Thoracic aorta (tissue), 2 donors: ENCODE measurements at regions not wholly inside any gene's neighbourhood (a gene's known extent, or its start where the extent isn't known, plus 50 kb on each side); places are given as distances from the start of the nearest gene placed in this dataset.
"Not testable (repeated sequence)": the region's sequence is repeated elsewhere in the genome, so short reads cannot be mapped to it uniquely, and the experiment has no call there.

ENCODE experiments used
- ATAC-seq: fragments of 150-250 bp; one replicate; pipeline ENCODE4 v1.8.0; 2017; ENCODE audit warnings: low read depth; ENCODE audit not compliant: insufficient number of reproducible peaks, low FRiP score
- DNase-seq: peaks from one replicate; pipeline ENCODE4 v3.0.0-alpha.2; 2020; ENCODE audit warnings: low spot score
- H3K27ac ChIP-seq, 2 donors: fragments of 200-600 bp; sonication (generic); 1 replicate in 1 of 2; 2 replicates in 1 of 2; pipeline ENCODE4 v1.5.1; 2016; ENCODE audit warnings: mild to moderate bottlenecking in 2 of 2, moderate library complexity in 2 of 2
- H3K27me3 ChIP-seq: fragments of 200-600 bp; sonication (generic); replicated peaks from 2 replicates; pipeline ENCODE4 v1.6.0; 2016; ENCODE audit warnings: mild to moderate bottlenecking; ENCODE audit not compliant: insufficient read depth
- H3K36me3 ChIP-seq: fragments of 200-600 bp; sonication (generic); one replicate; pipeline ENCODE4 v1.5.1; 2016
- H3K4me1 ChIP-seq, 2 donors: fragments of 200-600 bp; sonication (generic); 1 replicate in 1 of 2; 2 replicates in 1 of 2; pipeline versions ENCODE4 v1.5.1 to v1.6.0; 2016; ENCODE audit warnings: low read depth in 2 of 2, mild to moderate bottlenecking in 1 of 2; ENCODE audit not compliant: control insufficient read depth in 1 of 2
- H3K4me3 ChIP-seq: fragments of 200-600 bp; sonication (generic); 2 replicates; pipeline ENCODE4 v1.5.1; 2016; ENCODE audit warnings: mild to moderate bottlenecking
- H3K9me3 ChIP-seq: fragments of 200-600 bp; sonication (generic); 2 replicates; pipeline ENCODE4 v1.5.1; 2016
- CTCF ChIP-seq: fragments of 200-600 bp; sonication (generic); IDR thresholded peaks from one replicate; pipeline ENCODE4 v1.5.1; 2019; ENCODE audit warnings: antibody characterized with exemption

GRCh38 chr7:152956006-152956405, 196.5 kb downstream of the ACTR3B start:
- ATAC-seq (no peak), DNase-seq (no peak)
- Histone ChIP-seq H3K27me3 (no peaks in the 10 kb centered on the region), H3K36me3 (no peaks in the 10 kb centered on the region), H3K27ac (no peak overlapping the region), H3K4me1 (no peaks in the 10 kb centered on the region), H3K9me3 (no peaks in the 10 kb centered on the region), H3K4me3 (no peak overlapping the region)
- no peak for TF ChIP-seq CTCF

- Histone ChIP-seq H3K27ac (no peak overlapping the region), H3K36me3 (no peaks in the 10 kb centered on the region), H3K4me1 (no peaks in the 10 kb centered on the region), H3K4me3 (no peak overlapping the region), H3K27me3 (no peaks in the 10 kb centered on the region), H3K9me3 (no peaks in the 10 kb centered on the region)
- ATAC-seq (no peak), DNase-seq (no peak)
- TF ChIP-seq CTCF: no peak
Observed at GRCh38 chr7:152959610-152960009, 200.1 kb downstream of the ACTR3B start.

- not testable (repeated sequence) for H3K4me1 ChIP-seq, H3K9me3 ChIP-seq, H3K4me3 ChIP-seq, DNase-seq, H3K36me3 ChIP-seq, H3K27me3 ChIP-seq, ATAC-seq, H3K27ac ChIP-seq
Observed at GRCh38 chr7:152961796-152962195, 202.2 kb downstream of the ACTR3B start.

GRCh38 chr7:152966189-152966588, 206.6 kb downstream of the ACTR3B start:
- TF ChIP-seq CTCF: no peak
- Histone ChIP-seq H3K27me3 (no peaks in the 10 kb centered on the region), H3K9me3 (no peaks in the 10 kb centered on the region), H3K4me3 (no peak overlapping the region), H3K36me3 (no peaks in the 10 kb centered on the region), H3K27ac (no peak overlapping the region), H3K4me1 (no peaks in the 10 kb centered on the region)
- no peak for DNase-seq
- no peak for ATAC-seq

GRCh38 chr7:152967958-152968357, 208.4 kb downstream of the ACTR3B start:
- no peak for DNase-seq
- Histone ChIP-seq H3K4me3 (no peak overlapping the region), H3K36me3 (no peaks in the 10 kb centered on the region), H3K27me3 (no peaks in the 10 kb centered on the region), H3K27ac (no peak overlapping the region), H3K9me3 (no peaks in the 10 kb centered on the region), H3K4me1 (no peaks in the 10 kb centered on the region)
- no peak for TF ChIP-seq CTCF
- no peak for ATAC-seq

GRCh38 chr7:152968514-152968913, 209.0 kb downstream of the ACTR3B start:
- Histone ChIP-seq H3K4me3 (no peak overlapping the region), H3K27me3 (no peaks in the 10 kb centered on the region), H3K9me3 (no peaks in the 10 kb centered on the region), H3K27ac (no peak overlapping the region), H3K36me3 (no peaks in the 10 kb centered on the region), H3K4me1 (no peaks in the 10 kb centered on the region)
- no peak for DNase-seq
- no peak for TF ChIP-seq CTCF
- ATAC-seq: no peak
